Osteoblast (primary cell): ENCODE measurements at regions not wholly inside any gene's neighbourhood (a gene's known extent, or its start where the extent isn't known, plus 50 kb on each side); places are given as distances from the start of the nearest gene placed in this dataset.

ENCODE experiments used
- DNase-seq: peaks from one replicate; pipeline ENCODE4 v3.0.0; 2011; ENCODE audit warnings: low spot score, mixed read lengths; ENCODE audit not compliant: insufficient read length; ENCODE audit errors: missing footprints
- H2AFZ ChIP-seq: 2 replicates; pipeline ENCODE4 v1.6.0; 2011; ENCODE audit warnings: mild to moderate bottlenecking, low read length
- H3K27ac ChIP-seq: 2 replicates; pipeline ENCODE4 v1.5.1; 2011; ENCODE audit warnings: mild to moderate bottlenecking, low read depth, low read length, moderate library complexity
- H3K27me3 ChIP-seq: 2 replicates; pipeline ENCODE4 v1.6.0; 2012; ENCODE audit warnings: mild to moderate bottlenecking, control low read depth, inconsistent platforms, low read length, moderate library complexity; ENCODE audit not compliant: insufficient read depth
- H3K36me3 ChIP-seq: 2 replicates; pipeline ENCODE4 v1.5.1; 2011; ENCODE audit warnings: mild to moderate bottlenecking, low read length, control low read depth, moderate library complexity; ENCODE audit not compliant: insufficient read depth
- H3K4me1 ChIP-seq: 2 replicates; pipeline ENCODE4 v1.5.1; 2011; ENCODE audit warnings: mild to moderate bottlenecking, low read length, control low read depth, moderate library complexity; ENCODE audit not compliant: insufficient read depth
- H3K4me2 ChIP-seq: 2 replicates; pipeline ENCODE4 v1.6.0; 2011; ENCODE audit warnings: mild to moderate bottlenecking, low read length; ENCODE audit not compliant: insufficient read depth
- H3K4me3 ChIP-seq: fragments of 200-600 bp; sonication (generic); 3 replicates; pipeline ENCODE4 v1.5.1; 2012; ENCODE audit warnings: mild to moderate bottlenecking, low read length, inconsistent platforms; ENCODE audit not compliant: insufficient read depth
- H3K79me2 ChIP-seq: 2 replicates; pipeline ENCODE4 v1.6.0; 2012; ENCODE audit warnings: mild to moderate bottlenecking, low read length, control low read depth, inconsistent platforms; ENCODE audit not compliant: insufficient read depth
- H3K9me3 ChIP-seq: 2 replicates; pipeline ENCODE4 v1.5.1; 2011; ENCODE audit warnings: low read depth, low read length, control low read depth
- H4K20me1 ChIP-seq: 2 replicates; pipeline ENCODE4 v1.6.0; 2012; ENCODE audit warnings: mild to moderate bottlenecking, low read length, control low read depth; ENCODE audit not compliant: insufficient read depth
- CTCF ChIP-seq: IDR thresholded peaks from 2 replicates; pipeline ENCODE4 v1.5.1; 2011; ENCODE audit warnings: mild to moderate bottlenecking, low read depth, low read length, moderate library complexity; ENCODE audit errors: extremely low read depth

- Histone ChIP-seq H3K27ac (no peak overlapping the region), H3K4me2 (no peak overlapping the region), H3K36me3 (no peaks in the 10 kb centered on the region), H3K4me3 (no peak overlapping the region), H4K20me1 (no peaks in the 10 kb centered on the region), H3K79me2 (no peaks in the 10 kb centered on the region), H3K27me3 (no peaks in the 10 kb centered on the region), H3K9me3 (no peaks in the 10 kb centered on the region), H3K4me1 (peaks cover 12% of the 10 kb centered on the region), H2AFZ (no peak overlapping the region)
- TF ChIP-seq CTCF = no peak
- no peak for DNase-seq
Measured at GRCh38 chr13:72295153-72295552, 428.1 kb upstream of the DACH1 start.

- H3K79me2 ChIP-seq = no peaks in the 10 kb centered on the region
- H3K27ac ChIP-seq = no peak overlapping the region
- H3K9me3 ChIP-seq = no peaks in the 10 kb centered on the region
- no peak overlapping the region for H3K4me3 ChIP-seq
- no peak overlapping the region for H2AFZ ChIP-seq
- no peak for DNase-seq
- H3K4me1 ChIP-seq = peaks cover 12% of the 10 kb centered on the region
- no peaks in the 10 kb centered on the region for H4K20me1 ChIP-seq
- no peak overlapping the region for H3K4me2 ChIP-seq
- H3K36me3 ChIP-seq = no peaks in the 10 kb centered on the region
- no peak for TF ChIP-seq CTCF
- no peaks in the 10 kb centered on the region for H3K27me3 ChIP-seq
Measured at GRCh38 chr13:72293206-72293605, 426.2 kb upstream of the DACH1 start.

- Histone ChIP-seq H4K20me1 (no peaks in the 10 kb centered on the region), H2AFZ (no peak overlapping the region), H3K4me3 (no peak overlapping the region), H3K4me2 (no peak overlapping the region), H3K27me3 (no peaks in the 10 kb centered on the region), H3K27ac (no peak overlapping the region), H3K9me3 (no peaks in the 10 kb centered on the region), H3K79me2 (no peaks in the 10 kb centered on the region), H3K4me1 (peaks cover 12% of the 10 kb centered on the region), H3K36me3 (no peaks in the 10 kb centered on the region)
- DNase-seq = no peak
- TF ChIP-seq CTCF = peak; percentile 11
Measured at GRCh38 chr13:72290962-72291681, 424.1 kb upstream of the DACH1 start.

GRCh38 chr13:72286421-72286820 lies 419.4 kb upstream of the DACH1 start:
- Histone ChIP-seq H3K4me3 (no peak overlapping the region), H3K4me2 (no peak overlapping the region), H2AFZ (no peak overlapping the region), H3K4me1 (no peaks in the 10 kb centered on the region), H3K27me3 (no peaks in the 10 kb centered on the region), H3K9me3 (no peaks in the 10 kb centered on the region), H3K27ac (no peak overlapping the region), H3K79me2 (no peaks in the 10 kb centered on the region), H4K20me1 (no peaks in the 10 kb centered on the region), H3K36me3 (no peaks in the 10 kb centered on the region)
- DNase-seq = no peak
- TF ChIP-seq CTCF = no peak
